Panc1 (cell line): ENCODE measurements at regions not wholly inside any gene's neighbourhood (a gene's known extent, or its start where the extent isn't known, plus 50 kb on each side); places are given as distances from the start of the nearest gene placed in this dataset.

Source experiments
- ATAC-seq: fragments of 200-7000 bp; cut with Tn5 transposase; 2 replicates; pipeline ENCODE4 v1.9.1; 2020; ENCODE audit warnings: mild to moderate bottlenecking, moderate library complexity
- BruUV-seq: library from RNA; stranded (reverse); fragments of 400-500 nt; replicated peaks from 2 replicates; lab custom pipeline; 2021; lab: Mats Ljungman, UMichigan
- CTCF ChIA-PET: fragments of 300-600 bp; sonication (Branson Sonifier 250); formaldehyde crosslinking; loops from one replicate; lab custom pipeline; 2022; ENCODE audit warnings: antibody characterized with exemption; lab: Charles Lee
- POLR2A ChIA-PET: fragments of 300-600 bp; sonication (Branson Sonifier 250); formaldehyde crosslinking; loops from one replicate; lab custom pipeline; 2022; ENCODE audit warnings: antibody characterized with exemption; lab: Charles Lee
- DNase-seq: peaks from one replicate; pipeline ENCODE4 v3.0.0-alpha.2; 2010; ENCODE audit warnings: low read depth, low spot score
- H3K27ac ChIP-seq: 2 replicates; pipeline ENCODE4 v1.5.1; 2011; ENCODE audit warnings: mild to moderate bottlenecking, low read length, inconsistent platforms
- H3K27me3 ChIP-seq: fragments of 200-500 bp; sonication (Bioruptor generic); 2 replicates; pipeline ENCODE4 v1.6.0; 2014; ENCODE audit warnings: low read length, inconsistent platforms; ENCODE audit not compliant: control insufficient read depth, insufficient read depth
- H3K36me3 ChIP-seq: fragments of 200-500 bp; sonication (Bioruptor generic); 2 replicates; pipeline ENCODE4 v1.5.1; 2014; ENCODE audit warnings: inconsistent platforms, mild to moderate bottlenecking, low read length, moderate library complexity; ENCODE audit not compliant: control insufficient read depth, insufficient read depth
- H3K4me1 ChIP-seq: 2 replicates; pipeline ENCODE4 v1.5.1; 2011; ENCODE audit warnings: inconsistent platforms, mild to moderate bottlenecking, low read length, moderate library complexity; ENCODE audit not compliant: control insufficient read depth, insufficient read depth
- H3K4me3 ChIP-seq, 2 experiments: 2 replicates each; pipeline ENCODE4 v1.5.1; 2011 to 2012; ENCODE audit warnings: low read depth in 2 of 2, low read length in 2 of 2, mild to moderate bottlenecking in 2 of 2, inconsistent platforms in 1 of 2, moderate library complexity in 1 of 2
- H3K9me3 ChIP-seq: fragments of 200-500 bp; sonication (Bioruptor generic); 2 replicates; pipeline ENCODE4 v1.5.1; 2014; ENCODE audit warnings: low read depth, mild to moderate bottlenecking, inconsistent platforms, low read length, moderate library complexity; ENCODE audit not compliant: control insufficient read depth, insufficient read depth
- CTCF ChIP-seq: fragments of 450-650 bp; IDR thresholded peaks from 2 replicates; pipeline ENCODE4 v1.5.1; 2017; ENCODE audit warnings: mild to moderate bottlenecking
- POLR2AphosphoS5 ChIP-seq: IDR thresholded peaks from 2 replicates; pipeline ENCODE4 v1.6.1; 2012; ENCODE audit warnings: mild to moderate bottlenecking, low read depth, low read length, moderate library complexity
- SIN3A ChIP-seq: IDR thresholded peaks from 2 replicates; pipeline ENCODE4 v1.6.1; 2012; ENCODE audit warnings: low read depth, mild to moderate bottlenecking, low read length, moderate library complexity, borderline replicate concordance; ENCODE audit not compliant: insufficient read depth
- TCF7L2 ChIP-seq: IDR thresholded peaks from 2 replicates; pipeline ENCODE4 v1.6.1; 2011; ENCODE audit warnings: mild to moderate bottlenecking, low read depth, low read length, inconsistent platforms
- in situ Hi-C: cut with HindIII; loops from 2 replicates; pipeline ENCODE4 v1.10.0; 2016; ENCODE audit warnings: low sequenced_read_pairs, low pct_unique_long_range_greater_than_20kb
- intact Hi-C: fragments of 100-400 bp; cut with micrococcal nuclease; formaldehyde crosslinking; loops from one replicate; pipeline ENCODE4 v1.10.0; 2022; ENCODE audit not compliant: unreplicated experiment
- TF ChIP-seq, protein P1 (sequence below), 2 experiments: IDR thresholded peaks; 2 replicates each; pipeline ENCODE4 v1.6.1; 2011 to 2012; ENCODE audit warnings: low read depth in 2 of 2, control low read depth in 1 of 2, low read length in 1 of 2, mild to moderate bottlenecking in 1 of 2, moderate library complexity in 1 of 2; ENCODE audit not compliant: insufficient read depth in 1 of 2

DNA sequence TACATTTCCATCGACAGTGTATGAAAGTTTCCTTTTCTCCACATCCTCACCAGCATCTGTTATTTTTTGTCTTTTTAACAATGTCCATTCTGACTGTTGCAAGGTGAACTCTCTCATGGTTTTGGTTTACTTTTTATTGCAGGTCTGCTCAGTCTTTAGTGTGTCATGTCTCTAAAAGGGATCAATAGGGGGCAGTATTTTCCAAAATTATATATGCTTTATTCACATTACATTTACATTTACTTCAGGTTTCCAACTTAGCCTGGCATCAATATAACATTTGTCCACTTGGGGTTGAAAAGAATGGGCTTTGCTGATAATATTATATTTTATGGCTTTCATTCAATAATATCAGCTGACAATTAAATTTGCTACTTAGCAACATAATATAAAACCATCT lies 265.0 kb upstream of the SLITRK2 start:
- Histone ChIP-seq H3K4me1 (no peaks in the 10 kb centered on the region), H3K4me3 (no peak overlapping the region), H3K27me3 (no peaks in the 10 kb centered on the region), H3K9me3 (no peaks in the 10 kb centered on the region), H3K27ac (no peak overlapping the region), H3K36me3 (no peaks in the 10 kb centered on the region)
- intact Hi-C loops, result no loop called here
- TF ChIP-seq SIN3A (no peak), CTCF (no peak; the same call in 1 of the 2 replicates), POLR2AphosphoS5 (no peak), TCF7L2 (no peak)
- TF ChIP-seq, protein P1, sequence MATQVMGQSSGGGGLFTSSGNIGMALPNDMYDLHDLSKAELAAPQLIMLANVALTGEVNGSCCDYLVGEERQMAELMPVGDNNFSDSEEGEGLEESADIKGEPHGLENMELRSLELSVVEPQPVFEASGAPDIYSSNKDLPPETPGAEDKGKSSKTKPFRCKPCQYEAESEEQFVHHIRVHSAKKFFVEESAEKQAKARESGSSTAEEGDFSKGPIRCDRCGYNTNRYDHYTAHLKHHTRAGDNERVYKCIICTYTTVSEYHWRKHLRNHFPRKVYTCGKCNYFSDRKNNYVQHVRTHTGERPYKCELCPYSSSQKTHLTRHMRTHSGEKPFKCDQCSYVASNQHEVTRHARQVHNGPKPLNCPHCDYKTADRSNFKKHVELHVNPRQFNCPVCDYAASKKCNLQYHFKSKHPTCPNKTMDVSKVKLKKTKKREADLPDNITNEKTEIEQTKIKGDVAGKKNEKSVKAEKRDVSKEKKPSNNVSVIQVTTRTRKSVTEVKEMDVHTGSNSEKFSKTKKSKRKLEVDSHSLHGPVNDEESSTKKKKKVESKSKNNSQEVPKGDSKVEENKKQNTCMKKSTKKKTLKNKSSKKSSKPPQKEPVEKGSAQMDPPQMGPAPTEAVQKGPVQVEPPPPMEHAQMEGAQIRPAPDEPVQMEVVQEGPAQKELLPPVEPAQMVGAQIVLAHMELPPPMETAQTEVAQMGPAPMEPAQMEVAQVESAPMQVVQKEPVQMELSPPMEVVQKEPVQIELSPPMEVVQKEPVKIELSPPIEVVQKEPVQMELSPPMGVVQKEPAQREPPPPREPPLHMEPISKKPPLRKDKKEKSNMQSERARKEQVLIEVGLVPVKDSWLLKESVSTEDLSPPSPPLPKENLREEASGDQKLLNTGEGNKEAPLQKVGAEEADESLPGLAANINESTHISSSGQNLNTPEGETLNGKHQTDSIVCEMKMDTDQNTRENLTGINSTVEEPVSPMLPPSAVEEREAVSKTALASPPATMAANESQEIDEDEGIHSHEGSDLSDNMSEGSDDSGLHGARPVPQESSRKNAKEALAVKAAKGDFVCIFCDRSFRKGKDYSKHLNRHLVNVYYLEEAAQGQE (IDR thresholded peaks at IDR 0.05; ENCODE audit: insufficient read depth in 1 of 2, low read depth in 2 of 2, low read length in 1 of 2), result no peak
- no peak for DNase-seq
- in situ Hi-C loops, result no loop called here
- ChIA-PET CTCF (no interaction called here), POLR2A (no interaction called here)
- BruUV-seq, result no TSS peak
- ATAC-seq, result no peak

- BruUV-seq, result no TSS peak
- Histone ChIP-seq H3K27ac (no peak overlapping the region), H3K36me3 (no peaks in the 10 kb centered on the region), H3K9me3 (no peaks in the 10 kb centered on the region), H3K27me3 (no peaks in the 10 kb centered on the region), H3K4me3 (no peak overlapping the region), H3K4me1 (no peaks in the 10 kb centered on the region)
- ATAC-seq (no peak), DNase-seq (no peak)
- ChIA-PET POLR2A (no interaction called here), CTCF (no interaction called here)
- no peak for TF ChIP-seq POLR2AphosphoS5
- in situ Hi-C loops, result no loop called here
- intact Hi-C loops, result no loop called here
Measured at GRCh38 chrX:145553702-145554101, 263.9 kb upstream of the SLITRK2 start.

GRCh38 chrX:145563159-145563558 lies 254.5 kb upstream of the SLITRK2 start:
- intact Hi-C loops (no loop called here), in situ Hi-C loops (no loop called here)
- no peaks in the 10 kb centered on the region for H3K4me1 ChIP-seq
- no peak overlapping the region for H3K4me3 ChIP-seq
- ChIA-PET POLR2A (no interaction called here), CTCF (no interaction called here)
- TF ChIP-seq TCF7L2, result no peak
- no peak for TF ChIP-seq CTCF
- TF ChIP-seq, protein P1 (IDR thresholded peaks at IDR 0.05; ENCODE audit: insufficient read depth in 1 of 2, low read depth in 2 of 2, low read length in 1 of 2), result no peak
- TF ChIP-seq POLR2AphosphoS5, result no peak
- TF ChIP-seq SIN3A, result no peak
- DNase-seq, result no peak
- BruUV-seq, result no TSS peak
- H3K27me3 ChIP-seq, result no peaks in the 10 kb centered on the region
- ATAC-seq, result no peak
- H3K36me3 ChIP-seq, result no peaks in the 10 kb centered on the region
- no peaks in the 10 kb centered on the region for H3K9me3 ChIP-seq
- H3K27ac ChIP-seq, result no peak overlapping the region
